NCI-H1048 (cell line): ENCODE measurements at regions not wholly inside any gene's neighbourhood (a gene's known extent, or its start where the extent isn't known, plus 50 kb on each side); places are given as distances from the start of the nearest gene placed in this dataset.

Experiments used
- DNase-seq: peaks from one replicate; lab custom pipeline; 2025; lab: John Stamatoyannopoulos, UW

DNA sequence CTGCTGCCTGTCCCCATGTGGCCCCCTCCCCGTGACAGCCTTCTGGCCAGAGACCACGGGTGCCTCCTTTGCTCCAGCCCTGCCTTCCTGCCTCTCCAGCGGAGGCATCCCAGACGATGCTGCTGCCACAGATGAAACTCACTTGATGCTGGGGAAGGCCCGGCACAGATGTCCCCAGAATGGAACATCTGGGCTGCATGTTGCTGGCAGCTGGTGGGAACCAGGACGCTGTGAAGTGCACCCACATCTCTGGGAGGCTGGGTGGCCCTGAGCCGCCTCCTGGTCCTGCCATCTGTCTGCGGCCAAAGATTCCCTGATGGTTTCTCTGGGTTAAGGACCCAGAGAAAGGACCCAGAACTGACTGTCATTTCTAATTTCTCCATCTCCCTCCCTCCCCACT is 51.9 kb upstream of the PTPRS start:
- DNase-seq = no peak

DNA sequence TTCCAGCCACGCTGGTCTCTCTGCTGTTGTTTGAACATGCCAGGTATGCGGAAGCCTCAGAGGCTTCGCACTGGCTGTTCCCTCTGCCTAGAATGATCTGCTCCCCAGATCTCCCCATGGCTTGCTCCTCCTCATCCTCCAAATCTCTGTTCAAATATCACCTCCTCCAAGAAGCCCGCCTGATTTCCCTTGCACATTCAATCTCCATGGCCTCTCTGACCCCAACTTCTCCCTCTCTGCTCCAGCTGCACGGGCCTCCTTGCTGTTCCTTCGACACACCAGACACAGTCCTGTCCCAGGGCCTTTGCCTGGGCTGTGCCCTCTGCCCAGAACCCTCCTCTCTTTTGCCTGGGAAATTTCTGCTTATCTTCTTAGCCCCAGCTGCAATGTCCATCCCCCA is 52.5 kb upstream of the PTPRS start:
- DNase-seq = no peak

DNA sequence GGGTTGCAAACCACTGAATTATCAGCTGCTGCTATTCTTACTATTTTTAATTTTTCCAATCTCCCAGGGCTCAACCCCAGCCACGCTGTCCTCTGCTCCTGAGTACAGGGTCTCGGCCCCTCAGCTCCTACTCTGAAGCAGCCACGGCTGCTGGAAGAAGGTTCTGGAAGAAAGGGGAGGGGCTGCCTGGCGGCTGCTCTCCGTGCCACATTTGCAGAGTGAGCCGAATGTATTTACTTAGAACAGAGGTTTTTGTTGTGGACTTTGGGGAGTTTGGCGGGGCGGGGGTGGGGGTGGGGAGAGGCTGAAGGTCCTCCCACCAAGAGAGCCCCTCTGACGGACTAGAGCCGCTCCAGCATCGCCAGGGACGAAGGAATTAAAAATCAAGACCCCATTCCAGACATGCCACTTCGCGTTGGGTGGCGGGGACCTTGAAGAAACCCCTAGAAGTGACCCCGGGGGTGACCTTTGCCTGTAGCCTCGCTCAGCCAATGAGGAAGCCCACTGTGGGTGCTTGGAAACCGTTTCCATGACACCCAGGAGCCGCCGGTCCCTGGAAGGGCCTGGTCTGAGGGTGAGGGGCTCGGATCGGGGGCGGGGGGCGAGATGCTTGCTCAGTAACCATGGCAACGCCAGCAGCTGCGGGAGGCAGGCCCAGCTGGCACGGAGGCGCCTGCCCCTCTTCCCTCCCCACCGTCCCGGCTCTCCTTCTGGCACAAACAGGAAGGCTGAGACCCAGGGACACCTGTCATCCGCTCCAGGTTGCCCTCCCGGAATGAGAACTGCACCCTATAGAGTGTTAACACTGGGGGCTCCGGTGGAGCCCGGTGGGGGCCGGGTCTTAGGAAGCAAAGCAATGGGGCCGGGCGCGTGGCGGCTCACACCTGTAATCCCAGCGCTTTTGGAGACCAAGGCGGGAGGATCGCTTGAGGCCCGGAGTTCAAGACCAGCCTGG is 54.2 kb upstream of the PTPRS start:
- no peak for DNase-seq

DNA sequence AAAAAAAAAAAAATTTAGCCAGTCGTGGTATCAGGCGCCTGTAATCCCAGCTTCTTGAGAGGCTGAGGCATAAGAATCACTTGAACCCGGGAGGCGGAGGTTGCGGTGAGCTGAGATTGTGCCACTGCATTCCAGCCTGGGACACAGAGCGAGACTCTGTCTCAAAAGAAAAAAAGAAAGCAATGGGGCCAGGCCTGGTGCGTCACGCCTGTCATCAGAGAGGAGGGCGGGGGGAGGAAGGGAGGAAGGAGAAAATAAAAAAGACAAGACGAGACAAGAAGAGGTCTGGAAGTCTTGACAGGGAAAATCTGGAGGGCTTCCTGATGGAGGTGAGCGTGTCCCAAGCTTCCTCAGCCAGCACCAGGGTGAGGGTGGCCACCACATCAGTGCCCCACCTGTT is 54.9 kb upstream of the PTPRS start:
- no peak for DNase-seq

DNA sequence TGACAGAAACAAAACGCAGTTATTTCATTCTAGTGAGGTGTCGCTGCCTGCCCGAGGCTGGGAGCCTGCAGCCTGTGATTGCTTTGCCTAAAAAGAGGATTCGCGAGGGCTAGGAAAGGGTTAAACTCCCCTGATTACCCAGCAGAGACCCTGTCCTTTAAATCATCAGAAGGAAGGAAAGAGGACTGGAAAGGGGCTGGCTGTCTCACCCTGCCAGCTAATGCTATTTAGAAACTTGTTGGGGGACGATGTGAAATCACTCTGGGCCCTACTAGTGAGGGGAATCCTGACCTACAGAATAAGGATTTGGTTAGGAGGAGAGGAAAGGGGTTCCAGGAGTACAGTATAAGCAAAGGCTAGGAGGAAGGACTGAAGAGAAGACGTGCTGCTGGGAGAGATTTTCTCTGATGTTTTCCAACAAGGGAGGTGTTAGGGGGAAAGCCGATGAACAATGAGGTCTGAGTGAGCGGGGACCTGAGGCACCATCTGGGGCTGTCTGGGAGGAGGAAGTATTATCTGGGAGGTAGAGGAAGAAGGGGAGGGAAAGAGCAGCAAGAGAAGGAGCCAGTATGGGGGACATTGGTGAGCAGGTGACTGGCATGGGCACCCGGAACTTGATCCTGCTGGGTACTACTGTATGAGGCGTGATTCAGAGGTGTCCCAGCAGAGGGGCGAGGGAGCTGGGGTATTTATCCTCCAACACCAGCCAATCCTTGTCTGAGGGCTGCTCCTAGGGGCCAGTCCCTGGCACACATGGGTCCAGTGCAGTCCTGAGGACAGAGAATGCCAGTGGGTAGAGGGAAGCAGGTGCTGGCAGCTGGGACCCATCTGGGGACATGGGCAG is 55.7 kb upstream of the PTPRS start:
- no peak for DNase-seq

DNA sequence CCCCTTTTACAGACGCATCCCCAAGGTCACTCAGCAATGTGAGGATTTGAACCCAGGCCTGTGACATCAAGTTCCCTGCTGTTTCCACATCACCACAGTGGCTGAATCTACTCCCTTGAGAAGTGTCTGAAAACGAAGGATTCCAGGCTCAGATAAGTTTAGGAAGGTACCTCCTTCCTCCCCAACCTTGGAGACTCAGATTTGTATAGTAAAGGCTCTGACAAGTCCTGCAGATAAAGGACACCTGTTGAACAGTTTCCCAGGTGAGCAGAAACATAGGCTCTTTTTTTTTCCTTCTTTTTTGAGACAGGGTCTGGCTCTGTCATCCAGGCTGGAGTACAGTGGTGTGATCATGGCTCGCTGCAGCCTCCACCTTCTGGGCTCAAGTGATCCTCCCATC is 56.4 kb upstream of the PTPRS start:
- DNase-seq = no peak

DNA sequence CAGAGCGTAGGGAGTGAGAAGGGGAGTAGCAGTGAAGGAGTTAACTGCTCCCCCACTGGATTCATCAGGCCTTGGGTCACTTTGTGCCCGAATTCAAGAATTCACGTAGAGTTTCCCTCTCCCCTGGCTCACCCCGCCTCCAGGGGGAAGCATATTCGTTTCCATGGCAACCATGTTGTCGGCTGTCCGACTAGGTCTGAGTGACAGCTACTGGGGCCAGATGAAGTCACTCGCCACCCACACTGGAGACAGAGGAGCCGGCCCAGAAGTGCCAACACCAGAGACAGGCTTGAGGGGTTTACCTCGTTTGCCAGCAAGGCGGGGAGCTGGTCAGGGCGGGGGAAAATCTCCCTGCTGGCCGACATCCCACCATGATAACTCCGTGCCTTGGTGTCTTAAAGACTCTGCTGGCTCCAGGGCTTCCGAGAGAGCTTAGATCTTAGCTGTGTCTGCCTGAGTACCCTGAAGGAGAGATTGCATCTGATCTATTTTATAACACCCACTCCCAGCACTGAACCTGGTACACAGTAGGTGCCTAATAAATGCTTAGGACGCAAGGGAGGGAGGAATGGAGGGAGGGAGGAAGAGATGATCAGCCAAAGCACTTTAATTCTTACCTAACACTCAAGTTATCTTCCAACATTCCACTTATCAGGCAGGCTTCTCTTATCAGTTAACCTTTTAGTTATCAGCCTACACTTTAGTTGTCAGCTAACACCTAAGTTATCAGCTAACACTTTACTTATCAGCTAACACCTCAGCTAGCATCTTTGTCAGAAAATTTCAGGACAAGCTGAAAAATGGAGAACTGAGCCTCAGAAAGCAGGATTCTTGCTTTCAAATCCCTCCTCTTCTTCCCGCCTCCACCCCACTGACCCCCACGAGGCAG is 57.2 kb upstream of the ZNRF4 start:
- no peak for DNase-seq

DNA sequence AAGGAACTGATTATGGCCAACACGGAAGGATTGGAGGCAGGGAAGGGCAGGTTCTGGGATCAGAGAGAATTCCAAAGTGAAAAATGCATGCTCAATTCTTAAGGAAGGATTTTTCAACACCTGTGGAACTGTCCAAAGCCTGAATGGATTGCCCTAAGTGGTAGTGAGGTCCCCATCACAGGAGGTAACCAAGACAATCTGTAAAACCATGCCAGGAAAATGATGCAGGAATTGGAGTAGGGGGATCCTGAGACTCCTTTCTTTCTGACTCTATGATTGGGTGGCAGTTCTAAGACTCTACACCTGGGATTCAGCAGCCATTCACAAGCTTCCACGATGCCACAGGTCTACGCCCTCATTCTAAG is 56.5 kb upstream of the ZNRF4 start:
- no peak for DNase-seq

DNA sequence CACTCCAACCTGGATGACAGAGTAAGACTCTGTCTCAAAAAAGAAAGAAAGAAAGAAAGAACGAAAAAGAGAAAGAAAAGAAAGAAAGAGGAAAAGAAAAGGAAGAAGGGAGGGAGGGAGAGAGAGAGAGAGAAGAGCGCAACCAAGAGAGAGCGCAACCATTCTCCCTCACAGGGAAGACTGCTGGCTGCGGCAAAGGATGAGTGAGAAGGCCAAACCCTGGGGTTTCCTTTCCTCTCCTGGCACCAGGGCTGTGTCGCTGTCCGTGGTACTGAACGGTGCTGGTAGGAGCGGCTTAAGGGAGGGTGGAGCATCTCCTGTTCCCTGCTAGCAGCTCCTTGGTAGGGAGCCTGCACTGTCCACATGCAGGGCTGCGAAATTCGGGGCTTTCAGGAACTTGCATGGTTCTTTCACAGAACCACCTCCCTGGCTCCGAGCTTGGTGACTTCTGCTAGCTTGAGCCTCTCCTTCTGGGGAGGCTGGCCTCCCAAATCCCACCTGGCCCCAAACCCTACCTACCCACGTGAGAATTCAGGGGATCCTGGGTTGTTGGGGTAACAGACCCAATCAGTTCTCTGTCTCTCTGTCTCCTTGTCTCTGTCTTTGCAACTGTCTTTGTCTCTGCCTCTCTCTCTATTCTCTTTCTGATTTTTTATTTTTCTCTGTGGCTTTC is 51.1 kb upstream of the ZNRF4 start:
- peak; percentile 69 for DNase-seq
